H9 (cell line): ENCODE measurements at regions not wholly inside any gene's neighbourhood (a gene's known extent, or its start where the extent isn't known, plus 50 kb on each side); places are given as distances from the start of the nearest gene placed in this dataset.

Experiments
- DNase-seq: peaks from one replicate; pipeline ENCODE4 v3.0.0-alpha.2; 2017
- H2AFZ ChIP-seq: one replicate; pipeline ENCODE4 v1.6.1; 2013; ENCODE audit warnings: mild to moderate bottlenecking, low read length, control low read depth, moderate library complexity
- H2AK5ac ChIP-seq: 2 replicates; pipeline ENCODE4 v1.6.1; 2013; ENCODE audit warnings: low read length, control low read depth, mixed read lengths; ENCODE audit not compliant: insufficient read length
- H2BK120ac ChIP-seq: one replicate; pipeline ENCODE4 v1.6.1; 2013; ENCODE audit warnings: low read depth, mild to moderate bottlenecking, low read length, control low read depth, inconsistent platforms; ENCODE audit not compliant: poor library complexity, severe bottlenecking
- H2BK12ac ChIP-seq: 2 replicates; pipeline ENCODE4 v1.6.1; 2013; ENCODE audit warnings: low read length, control low read depth, mixed read lengths, low read depth; ENCODE audit not compliant: insufficient read length
- H2BK15ac ChIP-seq: 2 replicates; pipeline ENCODE4 v1.6.1; 2013; ENCODE audit warnings: low read depth, low read length, control low read depth
- H2BK20ac ChIP-seq: one replicate; pipeline ENCODE4 v1.6.1; 2013; ENCODE audit warnings: low read depth, mild to moderate bottlenecking, low read length, control low read depth, inconsistent platforms; ENCODE audit not compliant: poor library complexity, severe bottlenecking
- H2BK5ac ChIP-seq: 2 replicates; pipeline ENCODE4 v1.6.1; 2013; ENCODE audit warnings: low read length, control low read depth, mixed read lengths; ENCODE audit not compliant: insufficient read length
- H3K14ac ChIP-seq: 2 replicates; pipeline ENCODE4 v1.6.1; 2013; ENCODE audit warnings: low read length, control low read depth; ENCODE audit not compliant: insufficient read depth
- H3K18ac ChIP-seq: 2 replicates; pipeline ENCODE4 v1.6.1; 2013; ENCODE audit warnings: low read depth, mild to moderate bottlenecking, mixed read lengths, low read length, control low read depth; ENCODE audit not compliant: insufficient read length
- H3K23ac ChIP-seq: 2 replicates; pipeline ENCODE4 v1.6.1; 2013; ENCODE audit warnings: low read length, control low read depth, mixed read lengths, low read depth; ENCODE audit not compliant: insufficient read length
- H3K23me2 ChIP-seq: 2 replicates; pipeline ENCODE4 v1.6.1; 2013; ENCODE audit warnings: low read depth, mild to moderate bottlenecking, mixed read lengths, low read length, control low read depth; ENCODE audit not compliant: insufficient read length, poor library complexity, severe bottlenecking
- H3K27ac ChIP-seq: 2 replicates; pipeline ENCODE4 v1.5.1; 2013; ENCODE audit warnings: low read length, control low read depth, mixed read lengths, low read depth; ENCODE audit not compliant: insufficient read length
- H3K27me3 ChIP-seq: 2 replicates; pipeline ENCODE4 v1.6.1; 2013; ENCODE audit warnings: low read length, control low read depth, inconsistent platforms; ENCODE audit not compliant: insufficient read depth
- H3K4ac ChIP-seq: 2 replicates; pipeline ENCODE4 v1.6.1; 2013; ENCODE audit warnings: low read depth, mild to moderate bottlenecking, control low read depth, inconsistent platforms, low read length, moderate library complexity
- H3K4me1 ChIP-seq: 2 replicates; pipeline ENCODE4 v1.6.1; 2013; ENCODE audit warnings: low read length, control low read depth, inconsistent platforms; ENCODE audit not compliant: insufficient read depth
- H3K4me2 ChIP-seq: 2 replicates; pipeline ENCODE4 v1.6.1; 2013; ENCODE audit warnings: low read length, control low read depth, mixed read lengths; ENCODE audit not compliant: insufficient read length, insufficient read depth
- H3K56ac ChIP-seq: 2 replicates; pipeline ENCODE4 v1.6.1; 2013; ENCODE audit warnings: low read depth, mild to moderate bottlenecking, mixed read lengths, low read length, control low read depth; ENCODE audit not compliant: insufficient read length
- H3K79me1 ChIP-seq: 2 replicates; pipeline ENCODE4 v1.6.1; 2013; ENCODE audit warnings: low read depth, mild to moderate bottlenecking, moderate library complexity, low read length, control low read depth, inconsistent platforms; ENCODE audit not compliant: insufficient read depth, poor library complexity, severe bottlenecking
- H3K79me2 ChIP-seq: 2 replicates; pipeline ENCODE4 v1.6.1; 2013; ENCODE audit warnings: low read length, control low read depth, inconsistent platforms; ENCODE audit not compliant: insufficient read depth
- H3K9ac ChIP-seq: 2 replicates; pipeline ENCODE4 v1.6.1; 2013; ENCODE audit warnings: low read length, control low read depth, mixed read lengths; ENCODE audit not compliant: insufficient read length; ENCODE audit errors: extremely low read depth
- H3K9me3 ChIP-seq: one replicate; pipeline ENCODE4 v1.6.1; 2013; ENCODE audit warnings: low read depth, low read length, inconsistent platforms; ENCODE audit not compliant: control insufficient read depth
- H3T11ph ChIP-seq: one replicate; pipeline ENCODE4 v1.6.1; 2013; ENCODE audit warnings: mild to moderate bottlenecking, low read length, control low read depth, inconsistent platforms
- H4K20me1 ChIP-seq: one replicate; pipeline ENCODE4 v1.6.1; 2013; ENCODE audit not compliant: control insufficient read depth, insufficient read length, insufficient read depth
- H4K5ac ChIP-seq: 2 replicates; pipeline ENCODE4 v1.6.1; 2013; ENCODE audit warnings: low read depth, mild to moderate bottlenecking, mixed read lengths, low read length, control low read depth; ENCODE audit not compliant: insufficient read length
- H4K8ac ChIP-seq: replicated peaks from 2 replicates; pipeline ENCODE4 v1.6.1; 2013; ENCODE audit warnings: low read length, control low read depth, mixed read lengths, low read depth; ENCODE audit not compliant: insufficient read length
- H4K91ac ChIP-seq: 2 replicates; pipeline ENCODE4 v1.6.1; 2013; ENCODE audit warnings: low read depth, mild to moderate bottlenecking, moderate library complexity, mixed read lengths, low read length, control low read depth; ENCODE audit not compliant: insufficient read length
- H3K27ac Mint-ChIP-seq, 3 experiments: 2 replicates in 2 of 3; 3 replicates in 1 of 3; pipeline ENCODE4 v1.8.0; 2020 to 2021; ENCODE audit warnings: mixed read lengths in 3 of 3, mild to moderate bottlenecking in 1 of 3, moderate library complexity in 1 of 3
- H3K27me3 Mint-ChIP-seq: 2 replicates; pipeline ENCODE4 v1.8.0; 2021; ENCODE audit warnings: low read depth, mild to moderate bottlenecking, moderate library complexity, mixed read lengths
- H3K36me3 Mint-ChIP-seq, 3 experiments: 2 replicates in 2 of 3; 3 replicates in 1 of 3; pipeline ENCODE4 v1.8.0; 2020 to 2021; ENCODE audit warnings: low read depth in 3 of 3, mixed read lengths in 3 of 3; ENCODE audit not compliant: insufficient read depth in 1 of 3
- H3K4me1 Mint-ChIP-seq, 2 experiments: 2 replicates each; pipeline ENCODE4 v1.8.0; 2020; ENCODE audit warnings: mixed read lengths in 2 of 2
- H3K4me3 Mint-ChIP-seq, 2 experiments: 2 replicates in 1 of 2; 3 replicates in 1 of 2; pipeline ENCODE4 v1.8.0; 2020 to 2021; ENCODE audit warnings: mild to moderate bottlenecking in 2 of 2, mixed read lengths in 2 of 2, moderate library complexity in 1 of 2
- H3K9me3 Mint-ChIP-seq, 2 experiments: 2 replicates in 1 of 2; 3 replicates in 1 of 2; pipeline ENCODE4 v1.8.0; 2020; ENCODE audit warnings: mild to moderate bottlenecking in 2 of 2, mixed read lengths in 2 of 2, moderate library complexity in 1 of 2
- CTCF ChIP-seq: fragments of 200-600 bp; sonication (generic); conservative IDR thresholded peaks from 3 replicates; pipeline ENCODE4 v1.8.0; 2021; ENCODE audit warnings: antibody characterized with exemption, mild to moderate bottlenecking
- WGBS: extraction: QIAGEN DNeasy Blood & Tissue Kit; methylation state at CpG from one replicate; pipeline ENCODE4 v1.1.7; 2013; ENCODE audit warnings: missing lambda C conversion rate, low lambda C conversion rate, mixed read lengths; ENCODE audit not compliant: insufficient read length; ENCODE audit errors: extremely low coverage; 5-methylcytosine and 5-hydroxymethylcytosine counted together

- Histone ChIP-seq H4K5ac (no peak overlapping the region), H3T11ph (no peak overlapping the region), H2BK20ac (no peak overlapping the region), H4K8ac (no peak overlapping the region), H3K4me1 (no peaks in the 10 kb centered on the region), H4K91ac (no peak overlapping the region), H3K27me3 (no peaks in the 10 kb centered on the region), H3K27ac (no peak overlapping the region), H3K79me2 (no peaks in the 10 kb centered on the region), H2BK120ac (no peak overlapping the region), H3K79me1 (no peaks in the 10 kb centered on the region), H3K4me2 (no peak overlapping the region), H3K56ac (no peak overlapping the region), H2BK5ac (no peak overlapping the region), H2BK12ac (no peak overlapping the region), H3K23me2 (no peaks in the 10 kb centered on the region), H3K4ac (no peak overlapping the region), H3K14ac (no peak overlapping the region), H2AK5ac (no peak overlapping the region), H3K9ac (no peak overlapping the region), H3K9me3 (no peaks in the 10 kb centered on the region), H2AFZ (no peak overlapping the region), H3K23ac (no peak overlapping the region), H2BK15ac (no peak overlapping the region), H4K20me1 (no peaks in the 10 kb centered on the region), H3K18ac (no peak overlapping the region)
- WGBS = no CpG with 5 or more reads among the region's 1 CpG
- no peak overlapping the region for H3K4me3 Mint-ChIP-seq
- no peaks in the 10 kb centered on the region for H3K36me3 Mint-ChIP-seq
- no peak for DNase-seq
- H3K27ac Mint-ChIP-seq = no peak overlapping the region
- H3K27me3 Mint-ChIP-seq = no peaks in the 10 kb centered on the region
- peaks cover 2 to 5% of the 10 kb centered on the region in 2 experiments; a peak in 3 of 4 replicates for H3K4me1 Mint-ChIP-seq
- H3K9me3 Mint-ChIP-seq = no peaks in the 10 kb centered on the region
- TF ChIP-seq CTCF = no peak
Measured at GRCh38 chr21:28727809-28728208, 264.9 kb downstream of the LTN1 start.
